Endothelial cell of umbilical vein (primary cell): ENCODE measurements at regions not wholly inside any gene's neighbourhood (a gene's known extent, or its start where the extent isn't known, plus 50 kb on each side); places are given as distances from the start of the nearest gene placed in this dataset.

Experiments
- JUN ChIP-seq: IDR thresholded peaks from 2 replicates; pipeline ENCODE4 v1.6.1; 2011; ENCODE audit warnings: borderline replicate concordance, low read depth; ENCODE audit not compliant: insufficient read length, insufficient read depth
- POLR2A ChIP-seq: IDR thresholded peaks from 2 replicates; pipeline ENCODE4 v1.6.1; 2012; ENCODE audit warnings: low read depth, mild to moderate bottlenecking, control low read depth, low read length

- TF ChIP-seq POLR2A (no peak), JUN (no peak)
Observed at GRCh38 chr16:29304251-29304650, 102.3 kb downstream of the NPIPB11 start.
